H9 (cell line): ENCODE measurements at regions not wholly inside any gene's neighbourhood (a gene's known extent, or its start where the extent isn't known, plus 50 kb on each side); places are given as distances from the start of the nearest gene placed in this dataset.

Experiments used
- DNase-seq: peaks from one replicate; pipeline ENCODE4 v3.0.0-alpha.2; 2017
- H2AFZ ChIP-seq: one replicate; pipeline ENCODE4 v1.6.1; 2013; ENCODE audit warnings: mild to moderate bottlenecking, low read length, control low read depth, moderate library complexity
- H2AK5ac ChIP-seq: 2 replicates; pipeline ENCODE4 v1.6.1; 2013; ENCODE audit warnings: low read length, control low read depth, mixed read lengths; ENCODE audit not compliant: insufficient read length
- H2BK120ac ChIP-seq: one replicate; pipeline ENCODE4 v1.6.1; 2013; ENCODE audit warnings: low read depth, mild to moderate bottlenecking, low read length, control low read depth, inconsistent platforms; ENCODE audit not compliant: poor library complexity, severe bottlenecking
- H2BK12ac ChIP-seq: 2 replicates; pipeline ENCODE4 v1.6.1; 2013; ENCODE audit warnings: low read length, control low read depth, mixed read lengths, low read depth; ENCODE audit not compliant: insufficient read length
- H2BK15ac ChIP-seq: 2 replicates; pipeline ENCODE4 v1.6.1; 2013; ENCODE audit warnings: low read depth, low read length, control low read depth
- H2BK20ac ChIP-seq: one replicate; pipeline ENCODE4 v1.6.1; 2013; ENCODE audit warnings: low read depth, mild to moderate bottlenecking, low read length, control low read depth, inconsistent platforms; ENCODE audit not compliant: poor library complexity, severe bottlenecking
- H2BK5ac ChIP-seq: 2 replicates; pipeline ENCODE4 v1.6.1; 2013; ENCODE audit warnings: low read length, control low read depth, mixed read lengths; ENCODE audit not compliant: insufficient read length
- H3K14ac ChIP-seq: 2 replicates; pipeline ENCODE4 v1.6.1; 2013; ENCODE audit warnings: low read length, control low read depth; ENCODE audit not compliant: insufficient read depth
- H3K18ac ChIP-seq: 2 replicates; pipeline ENCODE4 v1.6.1; 2013; ENCODE audit warnings: low read depth, mild to moderate bottlenecking, mixed read lengths, low read length, control low read depth; ENCODE audit not compliant: insufficient read length
- H3K23ac ChIP-seq: 2 replicates; pipeline ENCODE4 v1.6.1; 2013; ENCODE audit warnings: low read length, control low read depth, mixed read lengths, low read depth; ENCODE audit not compliant: insufficient read length
- H3K23me2 ChIP-seq: 2 replicates; pipeline ENCODE4 v1.6.1; 2013; ENCODE audit warnings: low read depth, mild to moderate bottlenecking, mixed read lengths, low read length, control low read depth; ENCODE audit not compliant: insufficient read length, poor library complexity, severe bottlenecking
- H3K27ac ChIP-seq: 2 replicates; pipeline ENCODE4 v1.5.1; 2013; ENCODE audit warnings: low read length, control low read depth, mixed read lengths, low read depth; ENCODE audit not compliant: insufficient read length
- H3K27me3 ChIP-seq: 2 replicates; pipeline ENCODE4 v1.6.1; 2013; ENCODE audit warnings: low read length, control low read depth, inconsistent platforms; ENCODE audit not compliant: insufficient read depth
- H3K4ac ChIP-seq: 2 replicates; pipeline ENCODE4 v1.6.1; 2013; ENCODE audit warnings: low read depth, mild to moderate bottlenecking, control low read depth, inconsistent platforms, low read length, moderate library complexity
- H3K4me1 ChIP-seq: 2 replicates; pipeline ENCODE4 v1.6.1; 2013; ENCODE audit warnings: low read length, control low read depth, inconsistent platforms; ENCODE audit not compliant: insufficient read depth
- H3K4me2 ChIP-seq: 2 replicates; pipeline ENCODE4 v1.6.1; 2013; ENCODE audit warnings: low read length, control low read depth, mixed read lengths; ENCODE audit not compliant: insufficient read length, insufficient read depth
- H3K56ac ChIP-seq: 2 replicates; pipeline ENCODE4 v1.6.1; 2013; ENCODE audit warnings: low read depth, mild to moderate bottlenecking, mixed read lengths, low read length, control low read depth; ENCODE audit not compliant: insufficient read length
- H3K79me1 ChIP-seq: 2 replicates; pipeline ENCODE4 v1.6.1; 2013; ENCODE audit warnings: low read depth, mild to moderate bottlenecking, moderate library complexity, low read length, control low read depth, inconsistent platforms; ENCODE audit not compliant: insufficient read depth, poor library complexity, severe bottlenecking
- H3K79me2 ChIP-seq: 2 replicates; pipeline ENCODE4 v1.6.1; 2013; ENCODE audit warnings: low read length, control low read depth, inconsistent platforms; ENCODE audit not compliant: insufficient read depth
- H3K9ac ChIP-seq: 2 replicates; pipeline ENCODE4 v1.6.1; 2013; ENCODE audit warnings: low read length, control low read depth, mixed read lengths; ENCODE audit not compliant: insufficient read length; ENCODE audit errors: extremely low read depth
- H3K9me3 ChIP-seq: one replicate; pipeline ENCODE4 v1.6.1; 2013; ENCODE audit warnings: low read depth, low read length, inconsistent platforms; ENCODE audit not compliant: control insufficient read depth
- H3T11ph ChIP-seq: one replicate; pipeline ENCODE4 v1.6.1; 2013; ENCODE audit warnings: mild to moderate bottlenecking, low read length, control low read depth, inconsistent platforms
- H4K20me1 ChIP-seq: one replicate; pipeline ENCODE4 v1.6.1; 2013; ENCODE audit not compliant: control insufficient read depth, insufficient read length, insufficient read depth
- H4K5ac ChIP-seq: 2 replicates; pipeline ENCODE4 v1.6.1; 2013; ENCODE audit warnings: low read depth, mild to moderate bottlenecking, mixed read lengths, low read length, control low read depth; ENCODE audit not compliant: insufficient read length
- H4K8ac ChIP-seq: replicated peaks from 2 replicates; pipeline ENCODE4 v1.6.1; 2013; ENCODE audit warnings: low read length, control low read depth, mixed read lengths, low read depth; ENCODE audit not compliant: insufficient read length
- H4K91ac ChIP-seq: 2 replicates; pipeline ENCODE4 v1.6.1; 2013; ENCODE audit warnings: low read depth, mild to moderate bottlenecking, moderate library complexity, mixed read lengths, low read length, control low read depth; ENCODE audit not compliant: insufficient read length
- H3K27ac Mint-ChIP-seq, 3 experiments: 2 replicates in 2 of 3; 3 replicates in 1 of 3; pipeline ENCODE4 v1.8.0; 2020 to 2021; ENCODE audit warnings: mixed read lengths in 3 of 3, mild to moderate bottlenecking in 1 of 3, moderate library complexity in 1 of 3
- H3K27me3 Mint-ChIP-seq: 2 replicates; pipeline ENCODE4 v1.8.0; 2021; ENCODE audit warnings: low read depth, mild to moderate bottlenecking, moderate library complexity, mixed read lengths
- H3K36me3 Mint-ChIP-seq, 3 experiments: 2 replicates in 2 of 3; 3 replicates in 1 of 3; pipeline ENCODE4 v1.8.0; 2020 to 2021; ENCODE audit warnings: low read depth in 3 of 3, mixed read lengths in 3 of 3; ENCODE audit not compliant: insufficient read depth in 1 of 3
- H3K4me1 Mint-ChIP-seq, 2 experiments: 2 replicates each; pipeline ENCODE4 v1.8.0; 2020; ENCODE audit warnings: mixed read lengths in 2 of 2
- H3K4me3 Mint-ChIP-seq, 2 experiments: 2 replicates in 1 of 2; 3 replicates in 1 of 2; pipeline ENCODE4 v1.8.0; 2020 to 2021; ENCODE audit warnings: mild to moderate bottlenecking in 2 of 2, mixed read lengths in 2 of 2, moderate library complexity in 1 of 2
- H3K9me3 Mint-ChIP-seq, 2 experiments: 2 replicates in 1 of 2; 3 replicates in 1 of 2; pipeline ENCODE4 v1.8.0; 2020; ENCODE audit warnings: mild to moderate bottlenecking in 2 of 2, mixed read lengths in 2 of 2, moderate library complexity in 1 of 2
- WGBS: extraction: QIAGEN DNeasy Blood & Tissue Kit; methylation state at CpG from one replicate; pipeline ENCODE4 v1.1.7; 2013; ENCODE audit warnings: missing lambda C conversion rate, low lambda C conversion rate, mixed read lengths; ENCODE audit not compliant: insufficient read length; ENCODE audit errors: extremely low coverage; 5-methylcytosine and 5-hydroxymethylcytosine counted together
- TF ChIP-seq, protein P1 (sequence below): fragments of 200-600 bp; sonication (generic); conservative IDR thresholded peaks from 3 replicates; pipeline ENCODE4 v1.8.0; 2021; ENCODE audit warnings: antibody characterized with exemption, mild to moderate bottlenecking

DNA sequence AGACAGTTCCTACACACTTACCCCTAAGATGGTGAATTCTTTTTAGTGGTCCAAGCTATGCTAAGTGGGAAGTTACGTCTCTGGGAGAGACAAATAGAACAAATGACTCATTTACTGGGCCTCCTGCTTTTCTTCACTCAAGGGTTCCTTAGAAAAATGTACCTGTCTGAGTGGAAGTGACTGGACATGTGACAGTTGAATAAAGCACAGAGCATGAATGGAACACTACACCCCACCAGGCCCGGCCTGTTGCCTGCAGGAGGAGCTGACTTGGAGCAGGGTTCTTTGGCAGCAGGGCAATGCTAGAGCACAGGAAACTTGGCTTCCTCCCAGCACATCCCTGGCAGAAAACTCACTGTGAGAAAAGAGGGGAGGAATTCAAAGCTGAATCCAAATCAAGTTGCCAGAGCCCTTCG, 451.0 kb upstream of the SETBP1 start:
- Histone ChIP-seq H3K27me3 (no peaks in the 10 kb centered on the region), H2BK20ac (no peak overlapping the region), H3K9ac (no peak overlapping the region), H3K4me1 (no peaks in the 10 kb centered on the region; the same call in 1 of the 2 replicates), H3K4me2 (no peak overlapping the region), H2BK12ac (no peak overlapping the region), H2BK120ac (no peak overlapping the region), H3K18ac (no peak overlapping the region), H4K20me1 (no peaks in the 10 kb centered on the region), H3K14ac (no peak overlapping the region), H2BK15ac (no peak overlapping the region), H4K91ac (no peak overlapping the region), H3K9me3 (no peaks in the 10 kb centered on the region), H3K79me1 (no peaks in the 10 kb centered on the region), H2BK5ac (no peak overlapping the region), H3K23ac (no peak overlapping the region), H3T11ph (no peak overlapping the region), H4K8ac (no peak overlapping the region), H3K27ac (no peak overlapping the region), H3K56ac (no peak overlapping the region), H2AFZ (no peak overlapping the region), H3K4ac (no peak overlapping the region), H2AK5ac (no peak overlapping the region), H3K23me2 (no peaks in the 10 kb centered on the region), H3K79me2 (no peaks in the 10 kb centered on the region), H4K5ac (no peak overlapping the region)
- H3K4me1 Mint-ChIP-seq = peaks cover 8 to 10% of the 10 kb centered on the region in 2 experiments; a peak in 3 of 4 replicates
- no peak overlapping the region for H3K4me3 Mint-ChIP-seq
- 0 out of 7 replicates have a peak overlapping the region, but pooled peaks of 1 of the 3 experiments have one; percentile 33 for H3K27ac Mint-ChIP-seq
- H3K36me3 Mint-ChIP-seq = no peaks in the 10 kb centered on the region
- peak; percentile 27 for DNase-seq
- no peaks in the 10 kb centered on the region for H3K27me3 Mint-ChIP-seq
- TF ChIP-seq, protein P1, sequence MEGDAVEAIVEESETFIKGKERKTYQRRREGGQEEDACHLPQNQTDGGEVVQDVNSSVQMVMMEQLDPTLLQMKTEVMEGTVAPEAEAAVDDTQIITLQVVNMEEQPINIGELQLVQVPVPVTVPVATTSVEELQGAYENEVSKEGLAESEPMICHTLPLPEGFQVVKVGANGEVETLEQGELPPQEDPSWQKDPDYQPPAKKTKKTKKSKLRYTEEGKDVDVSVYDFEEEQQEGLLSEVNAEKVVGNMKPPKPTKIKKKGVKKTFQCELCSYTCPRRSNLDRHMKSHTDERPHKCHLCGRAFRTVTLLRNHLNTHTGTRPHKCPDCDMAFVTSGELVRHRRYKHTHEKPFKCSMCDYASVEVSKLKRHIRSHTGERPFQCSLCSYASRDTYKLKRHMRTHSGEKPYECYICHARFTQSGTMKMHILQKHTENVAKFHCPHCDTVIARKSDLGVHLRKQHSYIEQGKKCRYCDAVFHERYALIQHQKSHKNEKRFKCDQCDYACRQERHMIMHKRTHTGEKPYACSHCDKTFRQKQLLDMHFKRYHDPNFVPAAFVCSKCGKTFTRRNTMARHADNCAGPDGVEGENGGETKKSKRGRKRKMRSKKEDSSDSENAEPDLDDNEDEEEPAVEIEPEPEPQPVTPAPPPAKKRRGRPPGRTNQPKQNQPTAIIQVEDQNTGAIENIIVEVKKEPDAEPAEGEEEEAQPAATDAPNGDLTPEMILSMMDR = no peak
- no peaks in the 10 kb centered on the region for H3K9me3 Mint-ChIP-seq
- WGBS = no CpG with 5 or more reads among the region's 3 CpGs
